Panc1 (cell line): ENCODE measurements at regions not wholly inside any gene's neighbourhood (a gene's known extent, or its start where the extent isn't known, plus 50 kb on each side); places are given as distances from the start of the nearest gene placed in this dataset.

ENCODE experiments used
- POLR2AphosphoS5 ChIP-seq: IDR thresholded peaks from 2 replicates; pipeline ENCODE4 v1.6.1; 2012; ENCODE audit warnings: mild to moderate bottlenecking, low read depth, low read length, moderate library complexity
- REST ChIP-seq, 2 experiments: IDR thresholded peaks; 2 replicates each; pipeline ENCODE4 v1.6.1; 2011 to 2012; ENCODE audit warnings: low read depth in 2 of 2, control low read depth in 1 of 2, low read length in 1 of 2, mild to moderate bottlenecking in 1 of 2, moderate library complexity in 1 of 2; ENCODE audit not compliant: insufficient read depth in 1 of 2
- TF ChIP-seq, protein P1 (sequence below): fragments of 450-650 bp; IDR thresholded peaks from 2 replicates; pipeline ENCODE4 v1.5.1; 2017; ENCODE audit warnings: mild to moderate bottlenecking

- TF ChIP-seq, protein P1, sequence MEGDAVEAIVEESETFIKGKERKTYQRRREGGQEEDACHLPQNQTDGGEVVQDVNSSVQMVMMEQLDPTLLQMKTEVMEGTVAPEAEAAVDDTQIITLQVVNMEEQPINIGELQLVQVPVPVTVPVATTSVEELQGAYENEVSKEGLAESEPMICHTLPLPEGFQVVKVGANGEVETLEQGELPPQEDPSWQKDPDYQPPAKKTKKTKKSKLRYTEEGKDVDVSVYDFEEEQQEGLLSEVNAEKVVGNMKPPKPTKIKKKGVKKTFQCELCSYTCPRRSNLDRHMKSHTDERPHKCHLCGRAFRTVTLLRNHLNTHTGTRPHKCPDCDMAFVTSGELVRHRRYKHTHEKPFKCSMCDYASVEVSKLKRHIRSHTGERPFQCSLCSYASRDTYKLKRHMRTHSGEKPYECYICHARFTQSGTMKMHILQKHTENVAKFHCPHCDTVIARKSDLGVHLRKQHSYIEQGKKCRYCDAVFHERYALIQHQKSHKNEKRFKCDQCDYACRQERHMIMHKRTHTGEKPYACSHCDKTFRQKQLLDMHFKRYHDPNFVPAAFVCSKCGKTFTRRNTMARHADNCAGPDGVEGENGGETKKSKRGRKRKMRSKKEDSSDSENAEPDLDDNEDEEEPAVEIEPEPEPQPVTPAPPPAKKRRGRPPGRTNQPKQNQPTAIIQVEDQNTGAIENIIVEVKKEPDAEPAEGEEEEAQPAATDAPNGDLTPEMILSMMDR = no peak
- no peak for TF ChIP-seq REST (IDR thresholded peaks at IDR 0.05; ENCODE audit: insufficient read depth in 1 of 2, low read depth in 2 of 2, low read length in 1 of 2)
- no peak for TF ChIP-seq POLR2AphosphoS5
Observed at GRCh38 chr19:29085206-29085605, 127.7 kb downstream of the UQCRFS1 start.
